ENCODE measurements at regions not wholly inside any gene's neighbourhood (a gene's known extent, or its start where the extent isn't known, plus 50 kb on each side); places are given as distances from the start of the nearest gene placed in this dataset.

- Histone ChIP-seq H4K20me1 (replicated peaks; ENCODE audit: insufficient read depth) (no peaks in the 10 kb centered on the region), H3K4me3 (no peak overlapping the region), H3F3A (replicated peaks; ENCODE audit: low read depth) (no peaks in the 10 kb centered on the region), H3K4me1 (ENCODE audit: insufficient read depth) (peaks cover 11% of the 10 kb centered on the region; the same call in 1 of the 2 replicates), H3K79me2 (replicated peaks; ENCODE audit: insufficient read depth) (no peaks in the 10 kb centered on the region), H3K4me2 (no peak overlapping the region), H3K36me3 (ENCODE audit: insufficient read depth) (no peaks in the 10 kb centered on the region), H3K27me3 (ENCODE audit: insufficient read depth) (no peaks in the 10 kb centered on the region), H3K27ac (ENCODE audit: low read depth) (no peak overlapping the region), H3K9me2 (ENCODE audit: insufficient read depth) (peaks cover 12% of the 10 kb centered on the region), H2AFZ (no peak overlapping the region)
- TF ChIP-seq NANOG (IDR thresholded peaks at IDR 0.05; ENCODE audit: borderline replicate concordance) (no peak), ZNF331 (CRISPR knock-in tag; IDR thresholded peaks at IDR 0.05; ENCODE audit: low read depth) (no peak), JUNB (IDR thresholded peaks at IDR 0.05; ENCODE audit: unreplicated experiment) (no peak), CTCF (conservative IDR thresholded peaks at IDR 0.05; ENCODE audit: low read depth in 2 of 2) (no peak), STAT1 (IDR thresholded peaks at IDR 0.05; ENCODE audit: unreplicated experiment) (no peak), POLR2AphosphoS5 (IDR thresholded peaks at IDR 0.05; ENCODE audit: low read depth) (no peak), ZNF114 (CRISPR knock-in tag; IDR thresholded peaks at IDR 0.05) (no peak), REST (IDR thresholded peaks at IDR 0.05; ENCODE audit: unreplicated experiment) (no peak), EZH2 (IDR thresholded peaks at IDR 0.05; ENCODE audit: low read depth, unreplicated experiment) (no peak), ZNF462 (CRISPR knock-in tag; IDR thresholded peaks at IDR 0.05) (no peak), ETS1 (IDR thresholded peaks at IDR 0.05) (no peak), EZH2phosphoT487 (IDR thresholded peaks at IDR 0.05; ENCODE audit: unreplicated experiment) (no peak)
- Mint-ChIP-seq H3K9me3 (no peaks in the 10 kb centered on the region), H3K4me1 (peaks cover 16% of the 10 kb centered on the region), H3K36me3 (ENCODE audit: low read depth) (no peaks in the 10 kb centered on the region), H3K27ac (no peak overlapping the region), H3K27me3 (ENCODE audit: insufficient read depth, low read depth, poor library complexity) (peaks cover 3% of the 10 kb centered on the region), H3K4me3 (no peak overlapping the region)
- no peak for ATAC-seq
- no peak for DNase-seq (ENCODE audit: low spot score)
These were observed 116.6 kb downstream of the BMP2 start for GRCh38 chr20:6884114-6884513.

All from GM23338 (cell line).